Parathyroid adenoma (tissue), 2 donors: ENCODE measurements at regions not wholly inside any gene's neighbourhood (a gene's known extent, or its start where the extent isn't known, plus 50 kb on each side); places are given as distances from the start of the nearest gene placed in this dataset.

Experiments
- H2AFZ ChIP-seq: fragments of 300-600 bp; sonication (generic); one replicate; pipeline ENCODE4 v1.7.0; 2017; ENCODE audit warnings: antibody characterized with exemption, mild to moderate bottlenecking
- H3K27ac ChIP-seq: fragments of 300-600 bp; sonication (generic); one replicate; pipeline ENCODE4 v1.7.0; 2017
- H3K27me3 ChIP-seq: fragments of 300-600 bp; sonication (generic); one replicate; pipeline ENCODE4 v1.7.0; 2017; ENCODE audit warnings: low read length; ENCODE audit not compliant: control insufficient read depth, insufficient read depth
- H3K36me3 ChIP-seq: fragments of 300-600 bp; sonication (generic); one replicate; pipeline ENCODE4 v1.7.0; 2017; ENCODE audit warnings: low read length; ENCODE audit not compliant: control insufficient read depth, insufficient read depth
- H3K4me1 ChIP-seq: fragments of 300-600 bp; sonication (generic); one replicate; pipeline ENCODE4 v1.7.0; 2017; ENCODE audit warnings: control low read depth
- H3K4me2 ChIP-seq: fragments of 300-600 bp; sonication (generic); one replicate; pipeline ENCODE4 v1.7.0; 2017; ENCODE audit warnings: low read length
- H3K4me3 ChIP-seq: fragments of 300-600 bp; sonication (generic); one replicate; pipeline ENCODE4 v1.7.0; 2017; ENCODE audit warnings: low read depth, low read length
- H3K79me2 ChIP-seq: fragments of 300-600 bp; sonication (generic); one replicate; pipeline ENCODE4 v1.7.0; 2017; ENCODE audit warnings: control low read depth
- H3K9ac ChIP-seq: fragments of 300-600 bp; sonication (generic); one replicate; pipeline ENCODE4 v1.7.0; 2017; ENCODE audit warnings: mild to moderate bottlenecking
- H3K9me3 ChIP-seq: fragments of 300-600 bp; sonication (generic); one replicate; pipeline ENCODE4 v1.7.0; 2017; ENCODE audit warnings: low read length; ENCODE audit not compliant: control insufficient read depth
- CTCF ChIP-seq: fragments of 300-600 bp; sonication (generic); IDR thresholded peaks from one replicate; pipeline ENCODE4 v1.7.0; 2017; ENCODE audit warnings: antibody characterized with exemption, mild to moderate bottlenecking
- donor health status: primary hyperparathyroidism.

DNA sequence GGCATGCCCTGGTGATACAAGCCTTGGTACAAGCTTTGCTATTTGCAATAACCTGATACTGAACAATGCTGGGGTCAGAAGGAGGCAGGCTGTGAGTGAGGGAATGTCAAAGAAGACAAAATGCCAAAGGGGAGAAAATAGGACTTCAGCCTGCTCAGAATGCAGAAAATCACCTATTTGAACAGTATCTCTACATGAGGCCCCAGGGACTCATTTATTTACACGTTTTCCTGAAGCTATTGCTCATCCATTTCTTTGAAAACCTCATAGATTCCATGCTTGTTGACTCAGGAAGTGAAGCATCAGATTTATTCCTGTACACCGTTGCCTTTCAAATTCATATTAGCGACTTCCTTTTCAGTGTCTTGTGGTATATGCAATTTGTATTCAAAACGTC, 69.4 kb upstream of the CBLN2 start:
- Histone ChIP-seq H3K4me2 (no peak overlapping the region), H3K4me3 (no peak overlapping the region), H3K36me3 (no peaks in the 10 kb centered on the region), H2AFZ (no peak overlapping the region), H3K27ac (no peak overlapping the region), H3K79me2 (no peaks in the 10 kb centered on the region), H3K9me3 (no peaks in the 10 kb centered on the region), H3K4me1 (no peaks in the 10 kb centered on the region), H3K9ac (no peak overlapping the region), H3K27me3 (no peaks in the 10 kb centered on the region)
- TF ChIP-seq CTCF = no peak

GRCh38 chr18:72612894-72613533, 68.9 kb upstream of the CBLN2 start:
- TF ChIP-seq CTCF = no peak
- H3K4me1 ChIP-seq = no peaks in the 10 kb centered on the region
- no peak overlapping the region for H2AFZ ChIP-seq
- H3K4me2 ChIP-seq = no peak overlapping the region
- no peaks in the 10 kb centered on the region for H3K27me3 ChIP-seq
- no peaks in the 10 kb centered on the region for H3K36me3 ChIP-seq
- no peak overlapping the region for H3K27ac ChIP-seq
- H3K4me3 ChIP-seq = no peak overlapping the region
- no peaks in the 10 kb centered on the region for H3K9me3 ChIP-seq
- H3K9ac ChIP-seq = no peak overlapping the region
- H3K79me2 ChIP-seq = no peaks in the 10 kb centered on the region

DNA sequence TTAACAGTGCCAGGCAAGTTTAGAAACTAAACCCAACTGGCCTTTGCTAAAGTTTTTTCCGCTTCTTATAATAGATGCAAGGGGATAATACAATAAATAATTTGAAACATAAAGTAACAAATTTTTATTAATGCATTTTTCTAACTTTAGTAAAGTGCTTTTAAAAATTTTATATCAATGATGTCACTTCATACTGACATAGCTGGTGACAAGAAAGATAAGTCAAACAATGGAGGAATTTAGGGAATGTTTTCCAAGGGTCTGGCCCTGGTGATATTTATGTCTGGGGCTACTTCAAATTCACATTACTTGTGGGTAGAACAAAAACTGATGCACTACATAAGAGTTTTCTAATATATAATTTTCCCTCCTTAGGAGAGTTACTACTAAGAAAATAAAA, 61.2 kb upstream of the CBLN2 start:
- Histone ChIP-seq H3K4me1 (no peaks in the 10 kb centered on the region), H3K27ac (no peak overlapping the region), H3K9me3 (no peaks in the 10 kb centered on the region), H3K9ac (no peak overlapping the region), H3K36me3 (no peaks in the 10 kb centered on the region), H3K79me2 (no peaks in the 10 kb centered on the region), H2AFZ (no peak overlapping the region), H3K4me3 (no peak overlapping the region), H3K27me3 (no peaks in the 10 kb centered on the region), H3K4me2 (no peak overlapping the region)
- TF ChIP-seq CTCF = no peak

GRCh38 chr18:72601944-72602343, 57.8 kb upstream of the CBLN2 start:
- Histone ChIP-seq H3K9me3 (no peaks in the 10 kb centered on the region), H3K4me2 (no peak overlapping the region), H3K4me3 (no peak overlapping the region), H3K9ac (no peak overlapping the region), H3K36me3 (no peaks in the 10 kb centered on the region), H3K27me3 (no peaks in the 10 kb centered on the region), H3K79me2 (no peaks in the 10 kb centered on the region), H2AFZ (no peak overlapping the region), H3K4me1 (no peaks in the 10 kb centered on the region), H3K27ac (no peak overlapping the region)
- TF ChIP-seq CTCF = no peak

- no peak for TF ChIP-seq CTCF
- H3K27me3 ChIP-seq = no peaks in the 10 kb centered on the region
- no peak overlapping the region for H3K4me3 ChIP-seq
- no peaks in the 10 kb centered on the region for H3K79me2 ChIP-seq
- no peak overlapping the region for H2AFZ ChIP-seq
- H3K9me3 ChIP-seq = no peaks in the 10 kb centered on the region
- no peak overlapping the region for H3K4me2 ChIP-seq
- H3K9ac ChIP-seq = no peak overlapping the region
- no peak overlapping the region for H3K27ac ChIP-seq
- no peaks in the 10 kb centered on the region for H3K36me3 ChIP-seq
- H3K4me1 ChIP-seq = no peaks in the 10 kb centered on the region
Observed at GRCh38 chr18:72601481-72601880, 57.3 kb upstream of the CBLN2 start.
